H1 (cell line): ENCODE measurements at regions not wholly inside any gene's neighbourhood (a gene's known extent, or its start where the extent isn't known, plus 50 kb on each side); places are given as distances from the start of the nearest gene placed in this dataset.

Experiments used
- BRCA1 ChIP-seq: IDR thresholded peaks from 2 replicates; pipeline ENCODE4 v1.6.1; 2012; ENCODE audit warnings: low read depth, low read length, improper control_type of control experiment
- CTCF ChIP-seq, 3 experiments: IDR thresholded peaks; 1 replicate in 2 of 3; 2 replicates in 1 of 3; pipeline versions ENCODE4 v1.5.1 to v1.6.1; 2011; ENCODE audit warnings: low read length in 3 of 3, mild to moderate bottlenecking in 3 of 3, inconsistent platforms in 2 of 3, low read depth in 1 of 3, moderate library complexity in 1 of 3; ENCODE audit not compliant: insufficient read depth in 1 of 3; ENCODE audit errors: control extremely low read depth in 1 of 3
- EGR1 ChIP-seq: IDR thresholded peaks from 2 replicates; pipeline ENCODE4 v1.6.1; 2011; ENCODE audit warnings: low read depth, low read length, borderline replicate concordance
- EP300 ChIP-seq, 2 experiments: IDR thresholded peaks; 1 replicate in 1 of 2; 2 replicates in 1 of 2; pipeline ENCODE4 v1.6.1; 2011 to 2012; ENCODE audit warnings: low read depth in 2 of 2, low read length in 2 of 2, mild to moderate bottlenecking in 2 of 2, borderline replicate concordance in 1 of 2, inconsistent platforms in 1 of 2, moderate library complexity in 1 of 2
- EZH2 ChIP-seq: fragments of 200-600 bp; sonication (generic); IDR thresholded peaks from 2 replicates; pipeline ENCODE4 v1.7.1; 2012; ENCODE audit warnings: low read depth, mild to moderate bottlenecking, moderate library complexity, low read length, inconsistent platforms; ENCODE audit not compliant: severe bottlenecking
- JUND ChIP-seq: IDR thresholded peaks from 2 replicates; pipeline ENCODE4 v1.6.1; 2011; ENCODE audit warnings: mild to moderate bottlenecking, improper control_type of control experiment, low read length
- MAX ChIP-seq: IDR thresholded peaks from 2 replicates; pipeline ENCODE4 v1.6.1; 2012; ENCODE audit warnings: inconsistent platforms
- POU5F1 ChIP-seq: IDR thresholded peaks from 2 replicates; pipeline ENCODE4 v1.6.1; 2011; ENCODE audit warnings: low read depth, mild to moderate bottlenecking, low read length, moderate library complexity
- RFX5 ChIP-seq: IDR thresholded peaks from 2 replicates; pipeline ENCODE4 v1.6.1; 2011; ENCODE audit warnings: low read depth, low read length, improper control_type of control experiment, borderline replicate concordance
- SIN3A ChIP-seq, 2 experiments: IDR thresholded peaks in 1 of 2; conservative IDR thresholded peaks in 1 of 2; 2 replicates each; pipeline ENCODE4 v1.6.1; 2011 to 2012; ENCODE audit warnings: low read length in 2 of 2, improper control_type of control experiment in 1 of 2, low read depth in 1 of 2, mild to moderate bottlenecking in 1 of 2
- SRF ChIP-seq: IDR thresholded peaks from 2 replicates; pipeline ENCODE4 v1.6.1; 2011; ENCODE audit warnings: mild to moderate bottlenecking, low read depth, low read length, moderate library complexity
- USF2 ChIP-seq: IDR thresholded peaks from 2 replicates; pipeline ENCODE4 v1.6.1; 2011; ENCODE audit warnings: low read length, improper control_type of control experiment

DNA sequence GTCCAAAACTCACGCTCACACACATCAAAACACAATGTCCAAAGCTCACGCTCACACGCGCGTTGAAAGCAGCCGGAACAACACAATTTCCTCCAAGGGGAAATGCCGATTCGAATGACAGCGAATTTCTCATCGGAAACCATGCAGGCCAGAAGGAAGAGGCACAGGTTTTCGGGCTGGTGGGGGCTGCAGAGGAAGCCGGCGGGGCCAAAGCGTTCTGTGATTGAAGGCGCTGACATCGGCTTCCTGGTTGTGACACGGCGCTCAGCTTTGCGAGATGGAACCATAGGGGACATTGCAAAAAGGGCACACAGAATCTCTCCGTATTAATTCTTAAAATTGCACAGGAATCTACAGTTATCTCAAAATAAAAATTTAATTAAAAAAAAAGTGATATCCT, 61.3 kb downstream of the FOXL3 start:
- TF ChIP-seq USF2: no peak
- TF ChIP-seq EGR1: no peak
- TF ChIP-seq CTCF (IDR thresholded peaks at IDR 0.05; ENCODE audit: control extremely low read depth in 1 of 3, insufficient read depth in 1 of 3, low read depth in 1 of 3, low read length in 3 of 3): no peak
- no peak for TF ChIP-seq MAX
- TF ChIP-seq POU5F1: no peak
- no peak for TF ChIP-seq SIN3A (conservative IDR thresholded peaks at IDR 0.05 in 1 of 2, IDR thresholded peaks at IDR 0.05 in 1 of 2; ENCODE audit: low read depth in 1 of 2, low read length in 2 of 2)
- no peak for TF ChIP-seq EZH2
- TF ChIP-seq JUND: no peak
- TF ChIP-seq BRCA1: no peak
- no peak for TF ChIP-seq SRF
- TF ChIP-seq RFX5: no peak
- TF ChIP-seq EP300 (IDR thresholded peaks at IDR 0.05; ENCODE audit: borderline replicate concordance in 1 of 2, low read depth in 2 of 2, low read length in 2 of 2): no peak
